ENCODE measurements at regions not wholly inside any gene's neighbourhood (a gene's known extent, or its start where the extent isn't known, plus 50 kb on each side); places are given as distances from the start of the nearest gene placed in this dataset.

GRCh38 chrX:143994206-143994605 lies 110.3 kb downstream of the UBE2NL start:
- TF ChIP-seq ATF6 (CRISPR knock-in tag; IDR thresholded peaks at IDR 0.05), result no peak
- TF ChIP-seq, protein P1, sequence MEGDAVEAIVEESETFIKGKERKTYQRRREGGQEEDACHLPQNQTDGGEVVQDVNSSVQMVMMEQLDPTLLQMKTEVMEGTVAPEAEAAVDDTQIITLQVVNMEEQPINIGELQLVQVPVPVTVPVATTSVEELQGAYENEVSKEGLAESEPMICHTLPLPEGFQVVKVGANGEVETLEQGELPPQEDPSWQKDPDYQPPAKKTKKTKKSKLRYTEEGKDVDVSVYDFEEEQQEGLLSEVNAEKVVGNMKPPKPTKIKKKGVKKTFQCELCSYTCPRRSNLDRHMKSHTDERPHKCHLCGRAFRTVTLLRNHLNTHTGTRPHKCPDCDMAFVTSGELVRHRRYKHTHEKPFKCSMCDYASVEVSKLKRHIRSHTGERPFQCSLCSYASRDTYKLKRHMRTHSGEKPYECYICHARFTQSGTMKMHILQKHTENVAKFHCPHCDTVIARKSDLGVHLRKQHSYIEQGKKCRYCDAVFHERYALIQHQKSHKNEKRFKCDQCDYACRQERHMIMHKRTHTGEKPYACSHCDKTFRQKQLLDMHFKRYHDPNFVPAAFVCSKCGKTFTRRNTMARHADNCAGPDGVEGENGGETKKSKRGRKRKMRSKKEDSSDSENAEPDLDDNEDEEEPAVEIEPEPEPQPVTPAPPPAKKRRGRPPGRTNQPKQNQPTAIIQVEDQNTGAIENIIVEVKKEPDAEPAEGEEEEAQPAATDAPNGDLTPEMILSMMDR (IDR thresholded peaks at IDR 0.05), result no peak
- no peak for TF ChIP-seq IRF2 (CRISPR knock-in tag; IDR thresholded peaks at IDR 0.05; ENCODE audit: borderline replicate concordance, low read depth)
- TF ChIP-seq ZNF263 (CRISPR knock-in tag; IDR thresholded peaks at IDR 0.05; ENCODE audit: low read depth), result no peak
- TF ChIP-seq RELA (CRISPR knock-in tag; IDR thresholded peaks at IDR 0.05; ENCODE audit: borderline replicate concordance), result no peak
- TF ChIP-seq JUN (CRISPR knock-in tag; IDR thresholded peaks at IDR 0.05), result no peak
- no peak for TF ChIP-seq KAT7 (CRISPR knock-in tag; IDR thresholded peaks at IDR 0.05; ENCODE audit: borderline replicate concordance)
- TF ChIP-seq GABPB1 (CRISPR knock-in tag; IDR thresholded peaks at IDR 0.05), result no peak
- no peak for TF ChIP-seq NR2C2 (CRISPR knock-in tag; IDR thresholded peaks at IDR 0.05)
- TF ChIP-seq ZNF232 (CRISPR knock-in tag; IDR thresholded peaks at IDR 0.05), result no peak
